Stomach (tissue), 8 donors: ENCODE measurements at regions not wholly inside any gene's neighbourhood (a gene's known extent, or its start where the extent isn't known, plus 50 kb on each side); places are given as distances from the start of the nearest gene placed in this dataset.

ENCODE experiments used
- DNase-seq, 2 donors: peaks; one replicate each; pipeline versions ENCODE4 v3.0.0 to v3.0.0-alpha.2; 2013 to 2019
- H3K27ac ChIP-seq, 5 donors: fragments of 200-600 bp in 4 of 5; sonication (generic) in 4 of 5; one replicate each; pipeline ENCODE4 v1.5.1; 2013 to 2019; ENCODE audit warnings: mild to moderate bottlenecking in 1 of 5, moderate library complexity in 1 of 5
- H3K27me3 ChIP-seq, 3 donors: fragments of 200-600 bp; sonication (generic); one replicate each; pipeline ENCODE4 v1.5.1; 2017 to 2019; ENCODE audit warnings: mixed run types in 1 of 3
- H3K36me3 ChIP-seq, 4 donors: fragments of 200-600 bp; sonication (generic); 1 replicate in 3 of 4; 2 replicates in 1 of 4; pipeline ENCODE4 v1.5.1; 2016 to 2019
- H3K4me1 ChIP-seq, 4 donors: fragments of 200-600 bp; sonication (generic); one replicate each; pipeline ENCODE4 v1.5.1; 2016 to 2019
- H3K4me3 ChIP-seq, 4 donors: fragments of 200-600 bp; sonication (generic) in 3 of 4; one replicate each; pipeline ENCODE4 v1.5.1; 2016 to 2019; ENCODE audit warnings: mild to moderate bottlenecking in 1 of 4
- H3K9me3 ChIP-seq, 4 donors: fragments of 200-600 bp; sonication (generic); one replicate each; pipeline ENCODE4 v1.5.1; 2016 to 2019
- CTCF ChIP-seq, 7 experiments: fragments of 450-650 bp in 4 of 7; fragments of 200-600 bp in 3 of 7; sonication (generic) in 3 of 7; IDR thresholded peaks; one replicate each; pipeline ENCODE4 v1.5.1; 2016 to 2019; ENCODE audit warnings: antibody characterized with exemption in 7 of 7, control low read depth in 2 of 7, mild to moderate bottlenecking in 1 of 7
- EP300 ChIP-seq: sonication (generic); formaldehyde crosslinking; IDR thresholded peaks from one replicate; pipeline ENCODE4 v1.6.1; 2017; ENCODE audit warnings: antibody characterized with exemption
- POLR2A ChIP-seq, 4 donors: fragments of 450-650 bp; IDR thresholded peaks; one replicate each; pipeline ENCODE4 v1.6.1; 2016; ENCODE audit warnings: antibody characterized with exemption in 4 of 4, control low read depth in 2 of 4, mild to moderate bottlenecking in 1 of 4, moderate library complexity in 1 of 4
- POLR2AphosphoS5 ChIP-seq, 3 donors: sonication (generic); formaldehyde crosslinking; IDR thresholded peaks; one replicate each; pipeline ENCODE4 v1.6.1; 2016; ENCODE audit warnings: antibody characterized with exemption in 3 of 3
- WGBS, 5 donors: extraction: QIAGEN DNeasy Blood & Tissue Kit in 3 of 5; methylation state at CpG; one replicate each; pipeline versions ENCODE4 v1.1.5 to v1.1.7; 2013 to 2018; 5-methylcytosine and 5-hydroxymethylcytosine counted together
- intact Hi-C: fragments of 100-400 bp; cut with DNase I; formaldehyde crosslinking; loops from one replicate; pipeline ENCODE4 v1.15.1; 2023; ENCODE audit warnings: low total_unique reads
- donor health status: healthy with polysubstance abuse.
- donor health status: Bipolar disorder and iron deficiency.
- donor health status: healthy.

- WGBS, 5 donors, result 59 to 71% (median 65%) methylated on average over 2 of the region's 2 CpGs
- no peaks in the 10 kb centered on the region for H3K4me1 ChIP-seq
- no peaks in the 10 kb centered on the region for H3K36me3 ChIP-seq
- intact Hi-C loops, result no loop called here
- DNase-seq, result peak in 1 of 2 donors; percentile 2
- peaks cover 0 to 33% (median 13%) of the 10 kb centered on the region in 4 donors for H3K9me3 ChIP-seq
- H3K27ac ChIP-seq, result no peak overlapping the region
- no peaks in the 10 kb centered on the region for H3K27me3 ChIP-seq
- TF ChIP-seq POLR2A (IDR thresholded peaks at IDR 0.05) (no peak), EP300 (no peak), CTCF (IDR thresholded peaks at IDR 0.05) (no peak), POLR2AphosphoS5 (IDR thresholded peaks at IDR 0.05) (no peak)
- no peak overlapping the region for H3K4me3 ChIP-seq
Observed at GRCh38 chr5:29662876-29663275, 1530.6 kb upstream of the CDH6 start.

- Histone ChIP-seq H3K27me3 (no peaks in the 10 kb centered on the region), H3K4me1 (no peaks in the 10 kb centered on the region), H3K27ac (no peak overlapping the region), H3K9me3 (peaks cover 0 to 29% (median 2%) of the 10 kb centered on the region in 4 donors), H3K4me3 (no peak overlapping the region), H3K36me3 (no peaks in the 10 kb centered on the region)
- DNase-seq, result no peak
- TF ChIP-seq POLR2A (IDR thresholded peaks at IDR 0.05) (no peak), CTCF (IDR thresholded peaks at IDR 0.05) (no peak), EP300 (no peak)
- WGBS, 5 donors, result 20 to 39% (median 30%) methylated on average over 1 of the region's 1 CpG
- intact Hi-C loops, result no loop called here
Observed at GRCh38 chr5:29654954-29655353, 1538.5 kb upstream of the CDH6 start.

- Histone ChIP-seq H3K36me3 (no peaks in the 10 kb centered on the region), H3K27ac (no peak overlapping the region), H3K27me3 (no peaks in the 10 kb centered on the region), H3K9me3 (peaks cover 0 to 25% (median 7%) of the 10 kb centered on the region in 4 donors), H3K4me3 (no peak overlapping the region), H3K4me1 (no peaks in the 10 kb centered on the region)
- intact Hi-C loops, result no loop called here
- 44 to 73% (median 56%) methylated on average over 2 of the region's 2 CpGs for WGBS, 5 donors
- DNase-seq, result no peak
- TF ChIP-seq EP300, result no peak
- no peak for TF ChIP-seq POLR2A (IDR thresholded peaks at IDR 0.05)
- no peak for TF ChIP-seq CTCF (IDR thresholded peaks at IDR 0.05)
- TF ChIP-seq POLR2AphosphoS5 (IDR thresholded peaks at IDR 0.05), result no peak
Observed at GRCh38 chr5:29649321-29649720, 1544.2 kb upstream of the CDH6 start.

- intact Hi-C loops, result no loop called here
- H3K27me3 ChIP-seq, result no peaks in the 10 kb centered on the region
- no peak overlapping the region for H3K4me3 ChIP-seq
- no peak for TF ChIP-seq POLR2A (IDR thresholded peaks at IDR 0.05)
- no peak for TF ChIP-seq EP300
- no peak for TF ChIP-seq CTCF (IDR thresholded peaks at IDR 0.05)
- TF ChIP-seq POLR2AphosphoS5 (IDR thresholded peaks at IDR 0.05), result no peak
- no peak overlapping the region for H3K27ac ChIP-seq
- H3K36me3 ChIP-seq, result no peaks in the 10 kb centered on the region
- no peak for DNase-seq
- H3K4me1 ChIP-seq, result no peaks in the 10 kb centered on the region
- peaks cover 0 to 16% (median 7%) of the 10 kb centered on the region in 4 donors for H3K9me3 ChIP-seq
Observed at GRCh38 chr5:29642601-29643000, 1550.9 kb upstream of the CDH6 start.
